GM23338 (cell line): ENCODE measurements at regions not wholly inside any gene's neighbourhood (a gene's known extent, or its start where the extent isn't known, plus 50 kb on each side); places are given as distances from the start of the nearest gene placed in this dataset.

Source experiments
- ATAC-seq: fragments of 200-7000 bp; cut with Tn5 transposase; 3 replicates; pipeline ENCODE4 v1.9.1; 2020
- DNase-seq: peaks from one replicate; pipeline ENCODE4 v3.0.0-alpha.2; 2015; ENCODE audit warnings: low spot score
- H2AFZ ChIP-seq: fragments of 200-600 bp; sonication (generic); 2 replicates; pipeline ENCODE4 v1.8.0; 2016; ENCODE audit warnings: antibody characterized with exemption, mild to moderate bottlenecking, moderate library complexity
- H3F3A ChIP-seq: fragments of 200-600 bp; sonication (generic); replicated peaks from 2 replicates; pipeline ENCODE4 v1.8.0; 2017; ENCODE audit warnings: antibody characterized with exemption, mixed run types, low read depth
- H3K27ac ChIP-seq: fragments of 200-600 bp; sonication (generic); 2 replicates; pipeline ENCODE4 v1.6.1; 2016; ENCODE audit warnings: low read depth
- H3K27me3 ChIP-seq: fragments of 200-600 bp; sonication (generic); 2 replicates; pipeline ENCODE4 v1.8.0; 2016; ENCODE audit warnings: mild to moderate bottlenecking, mixed run types, moderate library complexity; ENCODE audit not compliant: insufficient read depth
- H3K36me3 ChIP-seq: fragments of 200-600 bp; sonication (generic); 2 replicates; pipeline ENCODE4 v1.8.0; 2016; ENCODE audit warnings: mild to moderate bottlenecking; ENCODE audit not compliant: insufficient read depth
- H3K4me1 ChIP-seq: fragments of 200-600 bp; sonication (generic); 2 replicates; pipeline ENCODE4 v1.8.0; 2016; ENCODE audit warnings: mild to moderate bottlenecking, moderate library complexity; ENCODE audit not compliant: insufficient read depth
- H3K4me2 ChIP-seq: fragments of 200-600 bp; sonication (generic); 2 replicates; pipeline ENCODE4 v1.7.1; 2017; ENCODE audit warnings: mixed run types
- H3K4me3 ChIP-seq: fragments of 200-600 bp; sonication (generic); 2 replicates; pipeline ENCODE4 v1.6.1; 2016; ENCODE audit warnings: mixed run types
- H3K79me2 ChIP-seq: fragments of 200-600 bp; sonication (generic); replicated peaks from 2 replicates; pipeline ENCODE4 v1.8.0; 2017; ENCODE audit warnings: mild to moderate bottlenecking; ENCODE audit not compliant: insufficient read depth
- H3K9me2 ChIP-seq: fragments of 200-600 bp; sonication (generic); 2 replicates; pipeline ENCODE4 v1.8.0; 2017; ENCODE audit not compliant: insufficient read depth
- H4K20me1 ChIP-seq: fragments of 200-600 bp; sonication (generic); replicated peaks from 2 replicates; pipeline ENCODE4 v1.8.0; 2017; ENCODE audit warnings: mild to moderate bottlenecking; ENCODE audit not compliant: insufficient read depth
- H3K27ac Mint-ChIP-seq: 2 replicates; pipeline ENCODE4 v1.8.0; 2020; ENCODE audit warnings: inconsistent platforms, mild to moderate bottlenecking, moderate library complexity, mixed read lengths
- H3K27me3 Mint-ChIP-seq: 3 replicates; pipeline ENCODE4 v1.8.0; 2022; ENCODE audit warnings: low read depth, mild to moderate bottlenecking, moderate library complexity, mixed read lengths, inconsistent platforms; ENCODE audit not compliant: insufficient read depth, poor library complexity
- H3K36me3 Mint-ChIP-seq: 3 replicates; pipeline ENCODE4 v1.8.0; 2021; ENCODE audit warnings: low read depth, mild to moderate bottlenecking, inconsistent platforms, moderate library complexity, mixed read lengths
- H3K4me1 Mint-ChIP-seq: 3 replicates; pipeline ENCODE4 v1.8.0; 2020; ENCODE audit warnings: mild to moderate bottlenecking, inconsistent platforms, mixed read lengths
- H3K4me3 Mint-ChIP-seq: 3 replicates; pipeline ENCODE4 v1.8.0; 2021; ENCODE audit warnings: moderate library complexity, mild to moderate bottlenecking, inconsistent platforms, mixed read lengths
- H3K9me3 Mint-ChIP-seq: 3 replicates; pipeline ENCODE4 v1.8.0; 2020; ENCODE audit warnings: moderate library complexity, mild to moderate bottlenecking, inconsistent platforms, mixed read lengths
- CREB1 ChIP-seq: fragments of 250-450 bp; sonication (Bioruptor Pico); IDR thresholded peaks from 2 replicates; pipeline ENCODE4 v1.5.0; 2020; ENCODE audit warnings: low read depth, mild to moderate bottlenecking, moderate library complexity
- EZH2 ChIP-seq: fragments of 200-600 bp; sonication (generic); IDR thresholded peaks from one replicate; pipeline ENCODE4 v1.8.0; 2017; ENCODE audit warnings: antibody characterized with exemption, mild to moderate bottlenecking, low read depth; ENCODE audit not compliant: unreplicated experiment
- EZH2phosphoT487 ChIP-seq: fragments of 200-600 bp; sonication (generic); IDR thresholded peaks from one replicate; pipeline ENCODE4 v1.8.1; 2018; ENCODE audit warnings: antibody characterized with exemption; ENCODE audit not compliant: unreplicated experiment
- REST ChIP-seq: IDR thresholded peaks from one replicate; pipeline ENCODE4 v1.6.1; 2018; ENCODE audit warnings: antibody characterized with exemption; ENCODE audit not compliant: unreplicated experiment
- ZNF114 ChIP-seq: fragments of 250-450 bp; sonication (Bioruptor Pico); IDR thresholded peaks from 2 replicates; pipeline ENCODE4 v1.5.0; 2020; ENCODE audit warnings: mild to moderate bottlenecking, moderate library complexity
- ZNF331 ChIP-seq: fragments of 250-450 bp; sonication (Bioruptor Pico); IDR thresholded peaks from 2 replicates; pipeline ENCODE4 v1.5.0; 2020; ENCODE audit warnings: low read depth, mild to moderate bottlenecking, moderate library complexity
- TF ChIP-seq, protein P1 (sequence below), 2 experiments: fragments of 200-600 bp in 1 of 2; sonication (generic) in 1 of 2; conservative IDR thresholded peaks; 2 replicates each; pipeline versions ENCODE4 v1.5.1 to v1.6.1; 2016 to 2017; ENCODE audit warnings: antibody characterized with exemption in 2 of 2, low read depth in 2 of 2, mild to moderate bottlenecking in 2 of 2, moderate library complexity in 1 of 2

DNA sequence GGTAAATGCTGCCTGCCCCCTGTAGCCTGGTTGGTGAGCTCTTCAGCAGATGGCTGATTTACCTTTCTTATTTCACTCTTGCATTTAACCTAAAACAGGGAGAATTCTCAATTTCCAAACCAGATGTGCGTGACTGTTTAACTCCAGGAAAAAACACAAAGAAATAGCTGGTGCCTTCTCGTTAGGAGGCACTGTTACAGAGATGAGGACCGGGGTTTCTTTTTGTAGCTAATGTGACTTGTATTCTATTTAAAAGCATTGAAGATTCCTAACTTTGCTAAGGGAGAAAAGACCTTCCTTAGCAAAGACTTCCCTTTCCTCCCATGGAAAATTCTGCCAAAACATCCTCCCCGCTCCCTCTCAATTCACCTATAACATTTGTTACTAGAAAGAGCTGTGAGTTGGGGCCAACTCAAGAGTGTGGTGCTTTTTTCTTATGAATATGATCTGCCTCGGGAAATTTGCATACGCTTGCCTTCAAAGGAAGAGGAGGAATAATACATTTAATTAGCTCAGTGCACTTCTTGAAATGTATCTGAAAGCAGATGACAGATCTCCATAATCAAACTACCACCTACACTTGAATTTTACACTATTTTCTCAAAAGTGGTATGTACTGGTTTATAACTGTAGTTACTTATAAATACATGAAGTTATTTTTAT lies 102.0 kb upstream of the ARID2 start:
- ATAC-seq = peak; percentile 39; the same call in 2 of the 3 replicates
- no peaks in the 10 kb centered on the region for H3K9me2 ChIP-seq
- DNase-seq = no peak
- no peaks in the 10 kb centered on the region for H3K79me2 ChIP-seq
- no peaks in the 10 kb centered on the region for H3K27me3 Mint-ChIP-seq
- H3K27ac Mint-ChIP-seq = no peak overlapping the region; the same call in 1 of the 2 replicates
- no peak overlapping the region for H3K4me3 ChIP-seq
- no peaks in the 10 kb centered on the region for H3K27me3 ChIP-seq
- no peak overlapping the region for H3K4me3 Mint-ChIP-seq
- H3K4me1 ChIP-seq = peaks cover 4% of the 10 kb centered on the region; the same call in 1 of the 2 replicates
- TF ChIP-seq, protein P1, sequence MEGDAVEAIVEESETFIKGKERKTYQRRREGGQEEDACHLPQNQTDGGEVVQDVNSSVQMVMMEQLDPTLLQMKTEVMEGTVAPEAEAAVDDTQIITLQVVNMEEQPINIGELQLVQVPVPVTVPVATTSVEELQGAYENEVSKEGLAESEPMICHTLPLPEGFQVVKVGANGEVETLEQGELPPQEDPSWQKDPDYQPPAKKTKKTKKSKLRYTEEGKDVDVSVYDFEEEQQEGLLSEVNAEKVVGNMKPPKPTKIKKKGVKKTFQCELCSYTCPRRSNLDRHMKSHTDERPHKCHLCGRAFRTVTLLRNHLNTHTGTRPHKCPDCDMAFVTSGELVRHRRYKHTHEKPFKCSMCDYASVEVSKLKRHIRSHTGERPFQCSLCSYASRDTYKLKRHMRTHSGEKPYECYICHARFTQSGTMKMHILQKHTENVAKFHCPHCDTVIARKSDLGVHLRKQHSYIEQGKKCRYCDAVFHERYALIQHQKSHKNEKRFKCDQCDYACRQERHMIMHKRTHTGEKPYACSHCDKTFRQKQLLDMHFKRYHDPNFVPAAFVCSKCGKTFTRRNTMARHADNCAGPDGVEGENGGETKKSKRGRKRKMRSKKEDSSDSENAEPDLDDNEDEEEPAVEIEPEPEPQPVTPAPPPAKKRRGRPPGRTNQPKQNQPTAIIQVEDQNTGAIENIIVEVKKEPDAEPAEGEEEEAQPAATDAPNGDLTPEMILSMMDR (conservative IDR thresholded peaks at IDR 0.05; ENCODE audit: low read depth in 2 of 2) = 0 out of 4 replicates have a peak, but pooled peaks of 1 of the 2 experiments have one; percentile 0
- TF ChIP-seq EZH2phosphoT487 = no peak
- H3K4me1 Mint-ChIP-seq = peaks cover 12% of the 10 kb centered on the region
- peak overlapping the region; percentile 38; the same call in 1 of the 2 replicates for H2AFZ ChIP-seq
- H3F3A ChIP-seq = no peaks in the 10 kb centered on the region
- H3K27ac ChIP-seq = no peak overlapping the region
- no peaks in the 10 kb centered on the region for H4K20me1 ChIP-seq
- H3K9me3 Mint-ChIP-seq = no peaks in the 10 kb centered on the region
- H3K4me2 ChIP-seq = no peak overlapping the region
- H3K36me3 Mint-ChIP-seq = no peaks in the 10 kb centered on the region
- H3K36me3 ChIP-seq = no peaks in the 10 kb centered on the region

GRCh38 chr12:45629292-45629691 lies 100.2 kb upstream of the ARID2 start:
- H4K20me1 ChIP-seq = no peaks in the 10 kb centered on the region
- Mint-ChIP-seq H3K4me3 (no peak overlapping the region), H3K9me3 (no peaks in the 10 kb centered on the region), H3K27ac (no peak overlapping the region), H3K36me3 (no peaks in the 10 kb centered on the region), H3K4me1 (peaks cover 18% of the 10 kb centered on the region), H3K27me3 (no peaks in the 10 kb centered on the region)
- H3K4me1 ChIP-seq = peaks cover 4% of the 10 kb centered on the region; the same call in 1 of the 2 replicates
- DNase-seq (no peak), ATAC-seq (no peak)
- H3K27me3 ChIP-seq = no peaks in the 10 kb centered on the region
- no peak overlapping the region for H3K27ac ChIP-seq
- no peaks in the 10 kb centered on the region for H3K79me2 ChIP-seq
- H3K9me2 ChIP-seq = no peaks in the 10 kb centered on the region
- no peaks in the 10 kb centered on the region for H3K36me3 ChIP-seq
- no peak overlapping the region for H3K4me3 ChIP-seq
- no peaks in the 10 kb centered on the region for H3F3A ChIP-seq
- H3K4me2 ChIP-seq = no peak overlapping the region
- no peak overlapping the region for H2AFZ ChIP-seq
- TF ChIP-seq EZH2 (no peak), EZH2phosphoT487 (no peak), ZNF331 (CRISPR knock-in tag) (no peak), ZNF114 (CRISPR knock-in tag) (no peak), CREB1 (CRISPR knock-in tag) (no peak), REST (no peak)
- TF ChIP-seq, protein P1 (conservative IDR thresholded peaks at IDR 0.05; ENCODE audit: low read depth in 2 of 2) = no peak
